HG02870 (cell line): ENCODE measurements at regions not wholly inside any gene's neighbourhood (a gene's known extent, or its start where the extent isn't known, plus 50 kb on each side); places are given as distances from the start of the nearest gene placed in this dataset.
"Not testable (repeated sequence)": the region's sequence is repeated elsewhere in the genome, so short reads cannot be mapped to it uniquely, and the experiment has no call there.

Source experiments
- ATAC-seq: cut with Tn5 transposase; IDR thresholded peaks from one replicate; pipeline ENCODE4 v1.9.1; 2021; ENCODE audit warnings: mild to moderate bottlenecking, moderate library complexity; ENCODE audit not compliant: unreplicated experiment

- no peak for ATAC-seq
These were observed 103.8 kb upstream of the LANCL2 start for GRCh38 chr7:55261386-55261770.

GRCh38 chr7:55265328-55265727, 99.8 kb upstream of the LANCL2 start:
- ATAC-seq = not testable (repeated sequence)

- ATAC-seq = no peak
These were observed 99.1 kb upstream of the LANCL2 start for GRCh38 chr7:55265836-55266642.

- ATAC-seq = no peak
These were observed 94.0 kb upstream of the LANCL2 start for GRCh38 chr7:55271069-55271626.

GRCh38 chr7:55271661-55272060, 93.5 kb upstream of the LANCL2 start:
- ATAC-seq = no peak

GRCh38 chr7:55272328-55272727, 92.8 kb upstream of the LANCL2 start:
- no peak for ATAC-seq

- no peak for ATAC-seq
These were observed 91.8 kb upstream of the LANCL2 start for GRCh38 chr7:55273186-55273980.

- ATAC-seq = no peak
These were observed 91.0 kb upstream of the LANCL2 start for GRCh38 chr7:55274156-55274555.

- ATAC-seq = no peak
These were observed 89.6 kb upstream of the LANCL2 start for GRCh38 chr7:55275291-55276200.

- no peak for ATAC-seq
These were observed 88.4 kb upstream of the LANCL2 start for GRCh38 chr7:55276572-55277295.

- no peak for ATAC-seq
These were observed 87.2 kb upstream of the LANCL2 start for GRCh38 chr7:55277916-55278315.

GRCh38 chr7:55278321-55278720, 86.8 kb upstream of the LANCL2 start:
- ATAC-seq = no peak

GRCh38 chr7:55279080-55279845, 85.9 kb upstream of the LANCL2 start:
- ATAC-seq = no peak

GRCh38 chr7:55280031-55280454, 85.1 kb upstream of the LANCL2 start:
- peak; percentile 90 for ATAC-seq

GRCh38 chr7:55285665-55286064, 79.5 kb upstream of the LANCL2 start:
- ATAC-seq = no peak

- ATAC-seq = no peak
These were observed 78.5 kb upstream of the LANCL2 start for GRCh38 chr7:55286666-55287065.

GRCh38 chr7:55288070-55288824, 76.9 kb upstream of the LANCL2 start:
- ATAC-seq = no peak

GRCh38 chr7:55296070-55296469, 69.1 kb upstream of the LANCL2 start:
- no peak for ATAC-seq
